ENCODE measurements at regions not wholly inside any gene's neighbourhood (a gene's known extent, or its start where the extent isn't known, plus 50 kb on each side); places are given as distances from the start of the nearest gene placed in this dataset.

DNA sequence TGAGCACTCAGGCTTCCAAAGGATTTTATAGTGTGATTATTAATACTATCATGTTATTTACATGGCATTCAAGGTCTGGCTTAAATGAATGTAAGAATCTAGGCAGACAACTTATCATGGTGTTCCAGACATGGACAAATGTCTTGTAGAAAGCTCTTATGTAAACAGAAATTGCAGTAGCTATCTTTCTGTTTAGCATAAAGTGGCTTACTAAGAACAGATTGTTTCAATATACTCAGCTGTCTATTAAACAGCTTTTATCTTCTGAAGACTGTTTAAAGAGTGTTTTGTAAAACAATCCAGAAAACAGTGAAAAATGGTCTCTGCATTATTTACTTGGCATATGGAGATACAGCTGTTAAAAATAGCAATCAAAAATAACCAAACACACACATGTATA, 1061.8 kb upstream of the SEL1L start:
- H3K14ac ChIP-seq (ENCODE audit: low read length in 2 of 2) = no peak overlapping the region
- no peak overlapping the region for H2BK12ac ChIP-seq (ENCODE audit: low read length in 2 of 2)
- no peaks in the 10 kb centered on the region for H3K9me3 ChIP-seq (ENCODE audit: control insufficient read depth, low read length)
- no peak overlapping the region for H2BK5ac ChIP-seq (ENCODE audit: low read depth, low read length, poor library complexity, severe bottlenecking)
- no peaks in the 10 kb centered on the region for H3K36me3 ChIP-seq (ENCODE audit: control insufficient read depth in 1 of 2, insufficient read depth in 2 of 2, low read depth in 1 of 2, low read length in 2 of 2)
- H3K79me1 ChIP-seq (replicated peaks; ENCODE audit: low read length, poor library complexity, severe bottlenecking) = no peaks in the 10 kb centered on the region
- H4K8ac ChIP-seq (ENCODE audit: low read length) = no peak overlapping the region
- no peak for DNase-seq
- no peaks in the 10 kb centered on the region for H3K4me1 ChIP-seq (ENCODE audit: control insufficient read depth, insufficient read depth, low read depth, low read length)
- H3K4ac ChIP-seq (ENCODE audit: low read depth in 1 of 2, low read length in 2 of 2) = no peak overlapping the region
- no peak overlapping the region for H3K9ac ChIP-seq (ENCODE audit: low read length)
- H2BK15ac ChIP-seq (ENCODE audit: low read depth, poor library complexity, severe bottlenecking) = no peak overlapping the region
- H3K18ac ChIP-seq (ENCODE audit: low read depth in 1 of 2, low read length in 2 of 2) = no peak overlapping the region
- no peak overlapping the region for H3K27ac ChIP-seq (ENCODE audit: low read length, poor library complexity, severe bottlenecking)
- no peak overlapping the region for H2AFZ ChIP-seq (ENCODE audit: low read depth, low read length)
- H3K4me3 ChIP-seq (ENCODE audit: insufficient read depth in 1 of 2, low read depth in 1 of 2, low read length in 2 of 2) = no peak overlapping the region
- H2AK5ac ChIP-seq (ENCODE audit: low read length, severe bottlenecking) = no peak overlapping the region
- H3K23ac ChIP-seq (ENCODE audit: low read length in 2 of 2) = no peak overlapping the region
- no peak overlapping the region for H2BK120ac ChIP-seq (ENCODE audit: low read depth, low read length)
- H3K27me3 ChIP-seq (ENCODE audit: control insufficient read depth in 1 of 2, insufficient read depth in 1 of 2, low read length in 2 of 2) = no peaks in the 10 kb centered on the region
- H4K91ac ChIP-seq (ENCODE audit: low read length) = no peak overlapping the region
- no peak overlapping the region for H3K4me2 ChIP-seq (ENCODE audit: low read length, poor library complexity, severe bottlenecking)

DNA sequence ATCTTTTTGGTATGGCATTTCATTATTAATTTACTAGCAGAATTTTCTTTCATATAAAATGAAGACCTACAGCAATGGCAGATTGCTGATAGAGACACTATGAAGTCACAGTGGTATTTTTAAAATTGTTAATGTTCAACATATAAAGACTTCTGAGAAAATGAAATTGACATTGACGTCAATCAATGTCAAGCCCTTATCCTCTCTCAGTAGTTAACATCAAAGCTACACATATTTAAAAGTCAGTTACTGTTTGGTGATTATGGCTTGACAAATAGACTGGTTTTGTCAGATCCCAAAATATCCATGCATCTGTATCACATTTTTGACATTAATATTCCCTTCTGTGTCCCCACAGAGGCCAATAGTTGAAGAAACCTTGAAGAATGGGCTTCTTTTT, 1069.1 kb upstream of the SEL1L start:
- no peaks in the 10 kb centered on the region for H3K79me1 ChIP-seq (replicated peaks; ENCODE audit: low read length, poor library complexity, severe bottlenecking)
- H3K9ac ChIP-seq (ENCODE audit: low read length) = no peak overlapping the region
- no peak overlapping the region for H2AFZ ChIP-seq (ENCODE audit: low read depth, low read length)
- H3K18ac ChIP-seq (ENCODE audit: low read depth in 1 of 2, low read length in 2 of 2) = no peak overlapping the region
- no peak for DNase-seq
- H2BK5ac ChIP-seq (ENCODE audit: low read depth, low read length, poor library complexity, severe bottlenecking) = no peak overlapping the region
- H3K9me3 ChIP-seq (ENCODE audit: control insufficient read depth, low read length) = no peaks in the 10 kb centered on the region
- H3K4me1 ChIP-seq (ENCODE audit: control insufficient read depth, insufficient read depth, low read depth, low read length) = no peaks in the 10 kb centered on the region
- no peaks in the 10 kb centered on the region for H3K36me3 ChIP-seq (ENCODE audit: control insufficient read depth in 1 of 2, insufficient read depth in 2 of 2, low read depth in 1 of 2, low read length in 2 of 2)
- H4K8ac ChIP-seq (ENCODE audit: low read length) = no peak overlapping the region
- no CpG with 5 or more reads among the region's 1 CpG for WGBS
- no peak overlapping the region for H3K23ac ChIP-seq (ENCODE audit: low read length in 2 of 2)
- no peak overlapping the region for H3K4ac ChIP-seq (ENCODE audit: low read depth in 1 of 2, low read length in 2 of 2)
- H2AK5ac ChIP-seq (ENCODE audit: low read length, severe bottlenecking) = no peak overlapping the region
- H3K14ac ChIP-seq (ENCODE audit: low read length in 2 of 2) = no peak overlapping the region
- H2BK12ac ChIP-seq (ENCODE audit: low read length in 2 of 2) = no peak overlapping the region
- no peak overlapping the region for H4K91ac ChIP-seq (ENCODE audit: low read length)
- no peak overlapping the region for H3K4me2 ChIP-seq (ENCODE audit: low read length, poor library complexity, severe bottlenecking)
- no peak overlapping the region for H3K4me3 ChIP-seq (ENCODE audit: insufficient read depth in 1 of 2, low read depth in 1 of 2, low read length in 2 of 2)
- H2BK120ac ChIP-seq (ENCODE audit: low read depth, low read length) = no peak overlapping the region
- no peaks in the 10 kb centered on the region for H3K27me3 ChIP-seq (ENCODE audit: control insufficient read depth in 1 of 2, insufficient read depth in 1 of 2, low read length in 2 of 2)
- no peak overlapping the region for H3K27ac ChIP-seq (ENCODE audit: low read length, poor library complexity, severe bottlenecking)
- no peak overlapping the region for H2BK15ac ChIP-seq (ENCODE audit: low read depth, poor library complexity, severe bottlenecking)

DNA sequence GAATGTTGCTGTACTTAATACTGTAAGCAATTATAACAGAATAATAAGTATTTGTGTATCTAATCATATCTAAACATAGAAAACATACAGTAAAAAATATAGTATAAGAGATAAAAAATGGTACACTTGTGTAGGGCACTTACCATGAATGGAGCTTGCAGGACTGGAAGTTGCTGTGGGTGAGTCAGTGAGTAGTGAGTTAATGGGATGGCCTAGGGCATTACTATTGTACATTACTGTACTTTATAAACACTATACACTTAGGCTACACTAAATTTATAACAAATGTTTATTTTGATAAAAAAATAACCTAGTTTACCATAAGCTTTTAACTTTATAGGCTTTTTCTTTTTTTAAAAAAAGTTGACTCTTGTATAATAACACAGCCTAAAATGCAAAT, 1071.2 kb upstream of the SEL1L start:
- no peak overlapping the region for H2AFZ ChIP-seq (ENCODE audit: low read depth, low read length)
- no peak overlapping the region for H4K91ac ChIP-seq (ENCODE audit: low read length)
- no peak overlapping the region for H2BK120ac ChIP-seq (ENCODE audit: low read depth, low read length)
- DNase-seq = no peak
- H3K14ac ChIP-seq (ENCODE audit: low read length in 2 of 2) = no peak overlapping the region
- H3K36me3 ChIP-seq (ENCODE audit: control insufficient read depth in 1 of 2, insufficient read depth in 2 of 2, low read depth in 1 of 2, low read length in 2 of 2) = no peaks in the 10 kb centered on the region
- no peaks in the 10 kb centered on the region for H3K79me1 ChIP-seq (replicated peaks; ENCODE audit: low read length, poor library complexity, severe bottlenecking)
- no peak overlapping the region for H3K23ac ChIP-seq (ENCODE audit: low read length in 2 of 2)
- H3K18ac ChIP-seq (ENCODE audit: low read depth in 1 of 2, low read length in 2 of 2) = no peak overlapping the region
- H3K9me3 ChIP-seq (ENCODE audit: control insufficient read depth, low read length) = no peaks in the 10 kb centered on the region
- H3K27me3 ChIP-seq (ENCODE audit: control insufficient read depth in 1 of 2, insufficient read depth in 1 of 2, low read length in 2 of 2) = no peaks in the 10 kb centered on the region
- H2BK15ac ChIP-seq (ENCODE audit: low read depth, poor library complexity, severe bottlenecking) = no peak overlapping the region
- H3K4me2 ChIP-seq (ENCODE audit: low read length, poor library complexity, severe bottlenecking) = no peak overlapping the region
- no peak overlapping the region for H2BK5ac ChIP-seq (ENCODE audit: low read depth, low read length, poor library complexity, severe bottlenecking)
- no peak overlapping the region for H2AK5ac ChIP-seq (ENCODE audit: low read length, severe bottlenecking)
- H3K4ac ChIP-seq (ENCODE audit: low read depth in 1 of 2, low read length in 2 of 2) = no peak overlapping the region
- H3K4me3 ChIP-seq (ENCODE audit: insufficient read depth in 1 of 2, low read depth in 1 of 2, low read length in 2 of 2) = no peak overlapping the region
- H4K8ac ChIP-seq (ENCODE audit: low read length) = no peak overlapping the region
- no peaks in the 10 kb centered on the region for H3K4me1 ChIP-seq (ENCODE audit: control insufficient read depth, insufficient read depth, low read depth, low read length)
- no peak overlapping the region for H3K9ac ChIP-seq (ENCODE audit: low read length)
- H2BK12ac ChIP-seq (ENCODE audit: low read length in 2 of 2) = no peak overlapping the region
- no peak overlapping the region for H3K27ac ChIP-seq (ENCODE audit: low read length, poor library complexity, severe bottlenecking)

DNA sequence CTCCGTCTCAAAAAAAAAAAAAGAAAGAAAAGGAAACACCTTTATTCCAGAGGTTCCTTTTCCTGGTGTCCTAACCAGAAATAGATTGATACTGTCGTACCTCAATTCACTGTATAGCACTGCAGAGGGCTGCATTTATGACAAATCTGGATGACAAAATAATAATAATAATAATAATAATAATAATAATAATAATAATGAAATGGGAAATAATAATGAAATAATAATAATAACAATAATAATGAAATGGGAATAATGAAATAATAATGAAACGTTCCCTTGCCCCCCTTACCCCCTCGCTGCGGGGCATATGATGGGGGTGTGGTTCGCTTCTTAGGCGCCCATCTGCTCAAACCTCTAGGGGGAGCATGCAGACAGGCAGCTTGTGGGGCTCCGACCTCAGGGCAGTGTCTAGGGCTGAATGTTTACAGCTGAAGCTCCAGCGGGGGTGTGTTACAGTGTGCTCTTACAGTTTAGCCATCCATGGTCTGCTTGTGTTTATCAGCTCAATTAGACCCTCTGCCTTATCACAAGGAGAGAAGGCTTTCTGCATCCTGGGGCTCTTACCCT, 1088.3 kb upstream of the SEL1L start:
- Histone ChIP-seq H4K8ac (ENCODE audit: low read length) (no peak overlapping the region), H3K36me3 (ENCODE audit: control insufficient read depth in 1 of 2, insufficient read depth in 2 of 2, low read depth in 1 of 2, low read length in 2 of 2) (no peaks in the 10 kb centered on the region), H3K4me1 (ENCODE audit: control insufficient read depth, insufficient read depth, low read depth, low read length) (no peaks in the 10 kb centered on the region), H4K91ac (ENCODE audit: low read length) (no peak overlapping the region), H2AFZ (ENCODE audit: low read depth, low read length) (no peak overlapping the region), H3K9me3 (ENCODE audit: control insufficient read depth, low read length) (peaks cover 3% of the 10 kb centered on the region), H2BK120ac (ENCODE audit: low read depth, low read length) (no peak overlapping the region), H3K4me2 (ENCODE audit: low read length, poor library complexity, severe bottlenecking) (no peak overlapping the region), H3K9ac (ENCODE audit: low read length) (no peak overlapping the region), H3K4me3 (ENCODE audit: insufficient read depth in 1 of 2, low read depth in 1 of 2, low read length in 2 of 2) (no peak overlapping the region), H3K27me3 (ENCODE audit: control insufficient read depth in 1 of 2, insufficient read depth in 1 of 2, low read length in 2 of 2) (no peaks in the 10 kb centered on the region), H2AK5ac (ENCODE audit: low read length, severe bottlenecking) (no peak overlapping the region), H3K14ac (ENCODE audit: low read length in 2 of 2) (no peak overlapping the region), H3K4ac (ENCODE audit: low read depth in 1 of 2, low read length in 2 of 2) (no peak overlapping the region), H3K79me1 (replicated peaks; ENCODE audit: low read length, poor library complexity, severe bottlenecking) (no peaks in the 10 kb centered on the region), H3K27ac (ENCODE audit: low read length, poor library complexity, severe bottlenecking) (no peak overlapping the region), H2BK12ac (ENCODE audit: low read length in 2 of 2) (no peak overlapping the region), H3K23ac (ENCODE audit: low read length in 2 of 2) (no peak overlapping the region), H2BK5ac (ENCODE audit: low read depth, low read length, poor library complexity, severe bottlenecking) (no peak overlapping the region), H2BK15ac (ENCODE audit: low read depth, poor library complexity, severe bottlenecking) (no peak overlapping the region), H3K18ac (ENCODE audit: low read depth in 1 of 2, low read length in 2 of 2) (no peak overlapping the region)
- 77% methylated on average over 7 of the region's 9 CpGs for WGBS
- DNase-seq = no peak
